Upper lobe of left lung (tissue), 6 donors: ENCODE measurements at regions not wholly inside any gene's neighbourhood (a gene's known extent, or its start where the extent isn't known, plus 50 kb on each side); places are given as distances from the start of the nearest gene placed in this dataset.
A peak's percentile ranks its signal among the peaks of the same experiment; 100 is the strongest.

ENCODE experiments used
- ATAC-seq, 2 donors: fragments of 200-7000 bp; cut with Tn5 transposase; one replicate each; pipeline ENCODE4 v1.9.1; 2022; ENCODE audit warnings: mild to moderate bottlenecking in 2 of 2, moderate library complexity in 2 of 2; ENCODE audit not compliant: low FRiP score in 2 of 2
- DNase-seq, 2 donors: peaks; one replicate each; pipeline ENCODE4 v3.0.0-alpha.2; 2019 to 2020
- H3K27ac ChIP-seq, 4 donors: fragments of 200-600 bp; sonication (generic); one replicate each; pipeline ENCODE4 v1.5.1; 2016 to 2019
- H3K27me3 ChIP-seq, 4 donors: fragments of 200-600 bp; sonication (generic); one replicate each; pipeline ENCODE4 v1.5.1; 2017 to 2019
- H3K36me3 ChIP-seq, 4 donors: fragments of 200-600 bp; sonication (generic); one replicate each; pipeline ENCODE4 v1.5.1; 2016 to 2019
- H3K4me1 ChIP-seq, 4 donors: fragments of 200-600 bp; sonication (generic); one replicate each; pipeline ENCODE4 v1.5.1; 2018 to 2019
- H3K4me3 ChIP-seq, 4 donors: fragments of 200-600 bp; sonication (generic); one replicate each; pipeline ENCODE4 v1.5.1; 2017 to 2019; ENCODE audit warnings: mild to moderate bottlenecking in 2 of 4, moderate library complexity in 1 of 4
- H3K9me3 ChIP-seq, 4 donors: fragments of 200-600 bp; sonication (generic); one replicate each; pipeline ENCODE4 v1.5.1; 2018 to 2019
- CTCF ChIP-seq, 6 experiments: fragments of 450-650 bp in 4 of 6; fragments of 200-600 bp in 2 of 6; sonication (generic) in 2 of 6; IDR thresholded peaks; one replicate each; pipeline ENCODE4 v1.5.1; 2016 to 2019; ENCODE audit warnings: antibody characterized with exemption in 6 of 6
- EP300 ChIP-seq, 4 donors: sonication (generic); formaldehyde crosslinking; IDR thresholded peaks; one replicate each; pipeline ENCODE4 v1.5.1; 2017; ENCODE audit warnings: antibody characterized with exemption in 4 of 4, control low read depth in 2 of 4
- POLR2A ChIP-seq, 4 donors: fragments of 450-650 bp; IDR thresholded peaks; one replicate each; pipeline ENCODE4 v1.5.1; 2016 to 2017; ENCODE audit warnings: antibody characterized with exemption in 4 of 4, mild to moderate bottlenecking in 2 of 4
- POLR2AphosphoS5 ChIP-seq, 2 donors: sonication (generic); formaldehyde crosslinking; IDR thresholded peaks; one replicate each; pipeline ENCODE4 v1.5.1; 2017; ENCODE audit warnings: antibody characterized with exemption in 2 of 2
- WGBS, 2 donors: methylation state at CpG; one replicate each; pipeline ENCODE4 v1.1.5; 2017 to 2018; 5-methylcytosine and 5-hydroxymethylcytosine counted together
- donor health status: DM: no; HTN: no; CAD: no; lungs with moderate emphysema.
- donor health status: DM: no; HTN: yes; CAD: no; lungs with severe emphysema.

- Histone ChIP-seq H3K9me3 (no peaks in the 10 kb centered on the region), H3K4me3 (no peak overlapping the region), H3K27ac (no peak overlapping the region), H3K4me1 (peaks cover 0 to 11% (median 5%) of the 10 kb centered on the region in 4 donors), H3K27me3 (no peaks in the 10 kb centered on the region), H3K36me3 (no peaks in the 10 kb centered on the region)
- ATAC-seq (peak in 1 of 2 donors; percentile 52), DNase-seq (no peak)
- TF ChIP-seq POLR2A (IDR thresholded peaks at IDR 0.05) = no peak
- TF ChIP-seq EP300 (IDR thresholded peaks at IDR 0.05) = no peak
- TF ChIP-seq CTCF (IDR thresholded peaks at IDR 0.05) = no peak
- no peak for TF ChIP-seq POLR2AphosphoS5 (IDR thresholded peaks at IDR 0.05)
- WGBS, 2 donors = 22 to 32% methylated on average over 2 of the region's 2 CpGs
Measured at GRCh38 chr5:99061711-99062110, 132.9 kb upstream of the CHD1 start.

DNA sequence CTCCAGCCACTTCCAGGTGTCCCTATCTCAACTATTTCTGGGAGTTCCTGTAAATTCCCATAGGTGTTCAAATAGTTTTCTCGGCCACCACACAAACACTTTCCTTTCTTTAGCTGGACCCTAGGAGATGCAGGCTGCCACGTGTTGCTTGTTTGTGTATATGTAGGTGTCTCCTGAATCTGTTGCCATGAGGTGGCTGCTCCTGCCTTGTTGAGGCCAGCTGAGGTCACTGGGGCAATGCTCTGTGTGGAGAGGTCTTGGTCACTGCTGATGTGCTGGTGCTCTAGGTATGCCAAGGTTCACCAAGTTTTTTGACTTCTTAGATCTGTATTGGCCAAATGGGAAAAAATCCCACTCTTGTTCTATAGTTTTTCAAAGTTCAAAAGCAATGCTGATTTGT lies 132.5 kb upstream of the CHD1 start:
- H3K4me1 ChIP-seq = peaks cover 0 to 11% (median 5%) of the 10 kb centered on the region in 4 donors
- no peak for DNase-seq
- H3K4me3 ChIP-seq = no peak overlapping the region
- TF ChIP-seq POLR2AphosphoS5 (IDR thresholded peaks at IDR 0.05) (no peak), CTCF (IDR thresholded peaks at IDR 0.05) (no peak), EP300 (IDR thresholded peaks at IDR 0.05) (no peak), POLR2A (IDR thresholded peaks at IDR 0.05) (no peak)
- no peaks in the 10 kb centered on the region for H3K9me3 ChIP-seq
- peak in 1 of 2 donors; percentile 40 for ATAC-seq
- no peaks in the 10 kb centered on the region for H3K36me3 ChIP-seq
- H3K27ac ChIP-seq = no peak overlapping the region
- WGBS, 2 donors = 52 to 56% methylated on average over 2 of the region's 2 CpGs
- H3K27me3 ChIP-seq = no peaks in the 10 kb centered on the region

- TF ChIP-seq EP300 (IDR thresholded peaks at IDR 0.05) = no peak
- TF ChIP-seq CTCF (IDR thresholded peaks at IDR 0.05) = peak; percentile 67 to 84 (median 79)
- TF ChIP-seq POLR2A (IDR thresholded peaks at IDR 0.05) = no peak
- Histone ChIP-seq H3K27ac (no peak overlapping the region), H3K4me3 (no peak overlapping the region), H3K4me1 (peaks cover 0 to 11% (median 5%) of the 10 kb centered on the region in 4 donors), H3K27me3 (no peaks in the 10 kb centered on the region), H3K9me3 (no peaks in the 10 kb centered on the region), H3K36me3 (no peaks in the 10 kb centered on the region)
- ATAC-seq (peak in 1 of 2 donors; percentile 70), DNase-seq (peak in 1 of 2 donors; percentile 70)
- WGBS, 2 donors = 24 to 32% methylated on average over 13 of the region's 13 CpGs
Measured at GRCh38 chr5:99060306-99061261, 131.8 kb upstream of the CHD1 start.

DNA sequence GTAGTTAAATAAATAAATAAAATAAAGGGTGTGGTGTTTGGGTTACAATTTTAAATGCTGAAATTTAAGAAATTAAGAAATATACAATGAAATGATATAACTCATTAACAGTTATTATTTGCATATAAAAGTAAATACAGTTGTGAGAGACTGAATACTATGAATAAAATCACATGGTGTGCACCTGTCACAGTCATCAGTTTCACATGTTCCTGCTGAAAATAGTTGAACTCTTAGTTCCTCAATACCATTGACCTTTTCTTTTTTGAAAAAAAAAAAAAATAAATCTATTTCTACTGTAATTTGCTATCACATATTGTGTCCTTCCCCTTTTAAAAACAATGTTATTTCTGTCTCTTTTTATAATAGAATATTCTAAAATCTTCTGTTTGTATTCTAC lies 130.9 kb upstream of the CHD1 start:
- ATAC-seq (no peak), DNase-seq (no peak)
- peaks cover 0 to 11% (median 5%) of the 10 kb centered on the region in 4 donors for H3K4me1 ChIP-seq
- H3K9me3 ChIP-seq = no peaks in the 10 kb centered on the region
- H3K4me3 ChIP-seq = no peak overlapping the region
- H3K36me3 ChIP-seq = no peaks in the 10 kb centered on the region
- H3K27ac ChIP-seq = no peak overlapping the region
- no peak for TF ChIP-seq EP300 (IDR thresholded peaks at IDR 0.05)
- TF ChIP-seq POLR2A (IDR thresholded peaks at IDR 0.05) = no peak
- TF ChIP-seq CTCF (IDR thresholded peaks at IDR 0.05) = no peak
- TF ChIP-seq POLR2AphosphoS5 (IDR thresholded peaks at IDR 0.05) = no peak
- H3K27me3 ChIP-seq = no peaks in the 10 kb centered on the region
